MM.1S (cell line): ENCODE measurements at regions not wholly inside any gene's neighbourhood (a gene's known extent, or its start where the extent isn't known, plus 50 kb on each side); places are given as distances from the start of the nearest gene placed in this dataset.

ENCODE experiments used
- DNase-seq: peaks from one replicate; pipeline ENCODE4 v3.0.0-alpha.2; 2015
- H2AFZ ChIP-seq: fragments of 300-600 bp; sonication (generic); 2 replicates; pipeline ENCODE4 v1.6.0; 2016; ENCODE audit warnings: antibody characterized with exemption, low read length
- H3F3A ChIP-seq: fragments of 300-600 bp; sonication (generic); 2 replicates; pipeline ENCODE4 v1.6.1; 2016; ENCODE audit warnings: mild to moderate bottlenecking, antibody characterized with exemption, low read length, moderate library complexity, mixed read lengths; ENCODE audit not compliant: insufficient read depth
- H3K27ac ChIP-seq: fragments of 300-600 bp; sonication (generic); 2 replicates; pipeline ENCODE4 v1.5.1; 2016; ENCODE audit warnings: mild to moderate bottlenecking, low read length
- H3K27me3 ChIP-seq: fragments of 300-600 bp; sonication (generic); replicated peaks from 2 replicates; pipeline ENCODE4 v1.6.0; 2016; ENCODE audit warnings: low read length; ENCODE audit not compliant: insufficient read depth
- H3K36me3 ChIP-seq: fragments of 300-600 bp; sonication (generic); replicated peaks from 2 replicates; pipeline ENCODE4 v1.6.1; 2016; ENCODE audit warnings: mild to moderate bottlenecking, low read length, mixed read lengths; ENCODE audit not compliant: insufficient read depth
- H3K4me1 ChIP-seq: fragments of 300-600 bp; sonication (generic); 2 replicates; pipeline ENCODE4 v1.6.1; 2016; ENCODE audit warnings: low read length, mixed read lengths
- H3K4me2 ChIP-seq: fragments of 300-600 bp; sonication (generic); 2 replicates; pipeline ENCODE4 v1.6.0; 2016; ENCODE audit warnings: low read depth, low read length
- H3K4me3 ChIP-seq: fragments of 300-600 bp; sonication (generic); 2 replicates; pipeline ENCODE4 v1.5.1; 2016; ENCODE audit warnings: low read length, mixed read lengths
- H3K79me2 ChIP-seq: fragments of 300-600 bp; sonication (generic); 2 replicates; pipeline ENCODE4 v1.6.1; 2016; ENCODE audit warnings: mixed run types, low read length, mixed read lengths
- H3K9ac ChIP-seq: fragments of 300-600 bp; sonication (generic); 2 replicates; pipeline ENCODE4 v1.6.1; 2016; ENCODE audit warnings: low read length, mixed read lengths
- H3K9me2 ChIP-seq: fragments of 300-600 bp; sonication (generic); replicated peaks from 2 replicates; pipeline ENCODE4 v1.6.1; 2016; ENCODE audit warnings: mild to moderate bottlenecking, low read length, mixed read lengths; ENCODE audit not compliant: insufficient read depth
- H3K9me3 ChIP-seq: fragments of 300-600 bp; sonication (generic); replicated peaks from 2 replicates; pipeline ENCODE4 v1.6.1; 2016; ENCODE audit warnings: mild to moderate bottlenecking, low read length, mixed read lengths; ENCODE audit not compliant: insufficient read depth
- H4K20me1 ChIP-seq: fragments of 300-600 bp; sonication (generic); 2 replicates; pipeline ENCODE4 v1.6.1; 2016; ENCODE audit warnings: mild to moderate bottlenecking, low read length, moderate library complexity, mixed read lengths; ENCODE audit not compliant: insufficient read depth
- CTCF ChIP-seq: fragments of 300-600 bp; sonication (generic); IDR thresholded peaks from 2 replicates; pipeline ENCODE4 v1.5.1; 2016; ENCODE audit warnings: antibody characterized with exemption, low read length, mixed read lengths
- EZH2 ChIP-seq: fragments of 300-600 bp; sonication (generic); optimal IDR thresholded peaks from 2 replicates; pipeline ENCODE3; 2017; ENCODE audit warnings: low read depth, mild to moderate bottlenecking, antibody characterized with exemption, low read length, mixed read lengths
- EZH2phosphoT487 ChIP-seq: fragments of 300-600 bp; sonication (generic); IDR thresholded peaks from 2 replicates; pipeline ENCODE4 v1.6.1; 2018; ENCODE audit warnings: antibody characterized with exemption, low read length

- no peaks in the 10 kb centered on the region for H3K9me3 ChIP-seq
- no peak for TF ChIP-seq EZH2phosphoT487
- no peak for TF ChIP-seq EZH2
- TF ChIP-seq CTCF = no peak
- H3K4me3 ChIP-seq = no peak overlapping the region
- H3F3A ChIP-seq = no peaks in the 10 kb centered on the region
- H3K36me3 ChIP-seq = no peaks in the 10 kb centered on the region
- no peaks in the 10 kb centered on the region for H3K4me1 ChIP-seq
- no peak overlapping the region for H3K27ac ChIP-seq
- no peaks in the 10 kb centered on the region for H4K20me1 ChIP-seq
- no peak overlapping the region for H2AFZ ChIP-seq
- H3K27me3 ChIP-seq = no peaks in the 10 kb centered on the region
- no peak overlapping the region for H3K9ac ChIP-seq
- no peaks in the 10 kb centered on the region for H3K79me2 ChIP-seq
- DNase-seq = no peak
- H3K4me2 ChIP-seq = no peak overlapping the region
- no peaks in the 10 kb centered on the region for H3K9me2 ChIP-seq
Measured at GRCh38 chrX:40864972-40865371, 129.6 kb upstream of the MED14 start.

- no peaks in the 10 kb centered on the region for H3F3A ChIP-seq
- no peaks in the 10 kb centered on the region for H3K9me3 ChIP-seq
- no peak for DNase-seq
- H3K4me3 ChIP-seq = no peak overlapping the region
- H3K9ac ChIP-seq = no peak overlapping the region
- no peak overlapping the region for H3K4me2 ChIP-seq
- no peak overlapping the region for H2AFZ ChIP-seq
- no peaks in the 10 kb centered on the region for H4K20me1 ChIP-seq
- H3K27me3 ChIP-seq = no peaks in the 10 kb centered on the region
- H3K27ac ChIP-seq = no peak overlapping the region
- H3K36me3 ChIP-seq = no peaks in the 10 kb centered on the region
- no peaks in the 10 kb centered on the region for H3K9me2 ChIP-seq
- H3K79me2 ChIP-seq = no peaks in the 10 kb centered on the region
- H3K4me1 ChIP-seq = no peaks in the 10 kb centered on the region
- TF ChIP-seq EZH2phosphoT487 (no peak), CTCF (no peak), EZH2 (no peak)
Measured at GRCh38 chrX:40866893-40867292, 131.6 kb upstream of the MED14 start.

- H2AFZ ChIP-seq = no peak overlapping the region
- H3K79me2 ChIP-seq = no peaks in the 10 kb centered on the region
- no peaks in the 10 kb centered on the region for H3K9me2 ChIP-seq
- no peaks in the 10 kb centered on the region for H3K36me3 ChIP-seq
- H3K9ac ChIP-seq = no peak overlapping the region
- no peaks in the 10 kb centered on the region for H3K4me1 ChIP-seq
- H3K4me3 ChIP-seq = no peak overlapping the region
- H3K9me3 ChIP-seq = no peaks in the 10 kb centered on the region
- TF ChIP-seq CTCF (no peak), EZH2phosphoT487 (no peak), EZH2 (no peak)
- DNase-seq = no peak
- H3K27ac ChIP-seq = no peak overlapping the region
- no peak overlapping the region for H3K4me2 ChIP-seq
- no peaks in the 10 kb centered on the region for H3F3A ChIP-seq
- no peaks in the 10 kb centered on the region for H3K27me3 ChIP-seq
- no peaks in the 10 kb centered on the region for H4K20me1 ChIP-seq
Measured at GRCh38 chrX:40867352-40867751, 132.0 kb upstream of the MED14 start.
